GM12878 (cell line): ENCODE measurements at regions not wholly inside any gene's neighbourhood (a gene's known extent, or its start where the extent isn't known, plus 50 kb on each side); places are given as distances from the start of the nearest gene placed in this dataset.

Experiments
- ATAC-seq: fragments of 200-7000 bp; cut with Tn5 transposase; 3 replicates; pipeline ENCODE4 v1.9.1; 2020; ENCODE audit warnings: mild to moderate bottlenecking, moderate library complexity
- BruUV-seq: library from RNA; stranded (reverse); fragments of 400-500 nt; replicated peaks from 2 replicates; lab custom pipeline; 2021; lab: Mats Ljungman, UMichigan
- CTCF ChIA-PET: fragments of 300-600 bp; sonication (Branson Sonifier 250); formaldehyde crosslinking; extraction: SDS; loops from one replicate; lab custom pipeline; 2021; ENCODE audit warnings: inconsistent platforms; lab: Yijun Ruan, JAX
- POLR2A ChIA-PET: fragments of 350-600 bp; formaldehyde crosslinking; extraction: SDS; loops from one replicate; lab custom pipeline; 2021; ENCODE audit warnings: inconsistent platforms; lab: Charles Lee
- RAD21 ChIA-PET: fragments of 300-600 bp; sonication (Branson Sonifier 250); formaldehyde crosslinking; loops from one replicate; lab custom pipeline; 2023; ENCODE audit warnings: antibody characterized with exemption; ENCODE audit not compliant: unreplicated experiment; lab: Charles Lee
- SMC1A ChIA-PET: fragments of 300-600 bp; sonication (Branson Sonifier 250); formaldehyde crosslinking; loops from one replicate; lab custom pipeline; 2023; ENCODE audit not compliant: unreplicated experiment, uncharacterized antibody; lab: Charles Lee
- DNase-seq: peaks from one replicate; pipeline ENCODE4 v3.0.0-alpha.2; 2011; ENCODE audit warnings: low read depth, low spot score
- FAIRE-seq: peaks from 3 replicates; lab custom pipeline; 2011; peaks lifted over from hg19 to GRCh38; lab: Jason Lieb, UNC
- H2AFZ ChIP-seq: 2 replicates; pipeline ENCODE4 v1.6.0; 2011; ENCODE audit warnings: low read depth, low read length, control low read depth; ENCODE audit not compliant: control insufficient read depth
- H3K27ac ChIP-seq: 2 replicates; pipeline ENCODE4 v1.5.1; 2011; ENCODE audit warnings: control low read depth; ENCODE audit not compliant: control insufficient read depth, insufficient read depth
- H3K27me3 ChIP-seq, 2 experiments: replicated peaks in 1 of 2; 2 replicates each; pipeline versions ENCODE4 v1.6.0 to v1.6.1; 2011; ENCODE audit warnings: low read length in 1 of 2; ENCODE audit not compliant: control insufficient read depth in 2 of 2, insufficient read depth in 2 of 2
- H3K36me3 ChIP-seq, 2 experiments: 2 replicates each; pipeline ENCODE4 v1.5.1; 2011; ENCODE audit warnings: low read length in 1 of 2; ENCODE audit not compliant: control insufficient read depth in 2 of 2, insufficient read depth in 2 of 2
- H3K4me1 ChIP-seq: 2 replicates; pipeline ENCODE4 v1.6.1; 2011; ENCODE audit warnings: mild to moderate bottlenecking, low read length, moderate library complexity, mixed read lengths; ENCODE audit not compliant: control insufficient read depth, insufficient read depth
- H3K4me2 ChIP-seq: 2 replicates; pipeline ENCODE4 v1.6.0; 2011; ENCODE audit warnings: control low read depth; ENCODE audit not compliant: control insufficient read depth, insufficient read depth
- H3K4me3 ChIP-seq: fragments of 200-600 bp; sonication (generic); 2 replicates; pipeline ENCODE4 v1.5.1; 2016
- H3K79me2 ChIP-seq: 2 replicates; pipeline ENCODE4 v1.6.0; 2011; ENCODE audit warnings: low read length; ENCODE audit not compliant: control insufficient read depth, insufficient read depth
- H3K9ac ChIP-seq: 2 replicates; pipeline ENCODE4 v1.8.0; 2011; ENCODE audit warnings: low read length, control low read depth, mixed read lengths; ENCODE audit not compliant: control insufficient read depth, insufficient read depth
- H3K9me3 ChIP-seq: replicated peaks from 3 replicates; pipeline ENCODE4 v1.5.1; 2011; ENCODE audit warnings: mild to moderate bottlenecking, low read length; ENCODE audit not compliant: control insufficient read depth, insufficient read depth
- H4K20me1 ChIP-seq: 2 replicates; pipeline ENCODE4 v1.6.0; 2011; ENCODE audit not compliant: control insufficient read depth, insufficient read depth
- BACH1 ChIP-seq: fragments of 450-650 bp; IDR thresholded peaks from 2 replicates; pipeline ENCODE4 v1.6.1; 2017; ENCODE audit warnings: mild to moderate bottlenecking, borderline replicate concordance
- KLF5 ChIP-seq: fragments of 450-650 bp; IDR thresholded peaks from 2 replicates; pipeline ENCODE4 v1.6.1; 2014; ENCODE audit warnings: mild to moderate bottlenecking; ENCODE audit not compliant: partially characterized antibody
- NFIC ChIP-seq: IDR thresholded peaks from 2 replicates; pipeline ENCODE4 v1.6.1; 2012; ENCODE audit warnings: low read depth, mild to moderate bottlenecking, inconsistent platforms, low read length, moderate library complexity
- SIN3A ChIP-seq: IDR thresholded peaks from 2 replicates; pipeline ENCODE4 v1.6.1; 2012; ENCODE audit warnings: low read depth, low read length, improper control_type of control experiment
- SMARCA5 ChIP-seq: fragments of 450-650 bp; IDR thresholded peaks from 2 replicates; pipeline ENCODE4 v1.6.1; 2017; ENCODE audit warnings: mild to moderate bottlenecking
- SPI1 ChIP-seq: IDR thresholded peaks from 2 replicates; pipeline ENCODE4 v1.6.1; 2011; ENCODE audit warnings: low read depth, mild to moderate bottlenecking, low read length, moderate library complexity, borderline replicate concordance; ENCODE audit not compliant: insufficient read depth
- SRF ChIP-seq, 2 experiments: IDR thresholded peaks; 2 replicates each; pipeline ENCODE4 v1.6.1; 2011; ENCODE audit warnings: low read depth in 2 of 2, low read length in 2 of 2, mild to moderate bottlenecking in 1 of 2, moderate library complexity in 1 of 2
- TBL1XR1 ChIP-seq: IDR thresholded peaks from 2 replicates; pipeline ENCODE4 v1.6.1; 2012; ENCODE audit warnings: low read depth, low read length, improper control_type of control experiment
- TCF12 ChIP-seq: IDR thresholded peaks from 2 replicates; pipeline ENCODE4 v1.6.1; 2011; ENCODE audit warnings: low read depth, mild to moderate bottlenecking, low read length
- YBX1 ChIP-seq: fragments of 450-650 bp; IDR thresholded peaks from 2 replicates; pipeline ENCODE4 v1.6.1; 2016; ENCODE audit warnings: antibody characterized with exemption
- ZNF622 ChIP-seq: fragments of 450-650 bp; IDR thresholded peaks from 2 replicates; pipeline ENCODE4 v1.6.1; 2017; ENCODE audit warnings: mild to moderate bottlenecking, inconsistent platforms
- WGBS: methylation state at CpG from one replicate; pipeline ENCODE4 v1.1.6; 2016; ENCODE audit warnings: low lambda C conversion rate; ENCODE audit not compliant: insufficient replicate concordance, insufficient coverage; ENCODE audit errors: missing lambda C conversion rate; 5-methylcytosine and 5-hydroxymethylcytosine counted together
- in situ Hi-C: fragments of 300-500 bp; cut with MboI; formaldehyde crosslinking; loops from 9 replicates; pipeline ENCODE4 v1.14.3; 2018; ENCODE audit warnings: mixed read lengths
- intact Hi-C: fragments of 100-400 bp; cut with micrococcal nuclease; formaldehyde crosslinking; loops from one replicate; pipeline ENCODE4 v1.14.2; 2022; ENCODE audit not compliant: unreplicated experiment
- TF ChIP-seq, protein P1 (sequence below): fragments of 150-350 bp; IDR thresholded peaks from 2 replicates; pipeline ENCODE4 v1.6.1; 2016; ENCODE audit warnings: low read depth, low read length
- TF ChIP-seq, protein P2 (sequence below): IDR thresholded peaks from 2 replicates; pipeline ENCODE4 v1.6.1; 2011; ENCODE audit warnings: borderline replicate concordance, low read depth, mild to moderate bottlenecking, moderate library complexity, mixed read lengths, low read length; ENCODE audit not compliant: insufficient read depth; ENCODE audit errors: extremely low read length

DNA sequence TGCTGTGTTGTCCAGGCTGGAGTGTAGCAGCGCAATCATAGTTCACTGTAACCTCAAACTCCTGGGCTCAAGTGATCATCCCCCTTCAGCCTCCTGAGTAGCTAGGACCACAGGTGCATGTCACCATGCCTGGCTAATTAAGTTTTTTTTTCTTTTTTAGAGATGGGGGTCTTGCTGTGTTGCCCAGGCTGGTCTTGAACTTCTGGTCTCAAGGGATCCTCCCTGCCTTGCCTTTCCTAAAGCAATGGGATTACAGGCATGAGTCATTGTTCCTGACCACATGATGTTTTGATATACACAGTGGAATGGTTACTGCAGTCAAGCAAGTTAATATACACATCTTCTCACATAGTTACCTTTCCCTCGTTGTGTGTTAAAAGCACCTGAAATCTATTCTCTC lies 140.3 kb downstream of the GPR85 start (continued):
- no peak for TF ChIP-seq SPI1
- TF ChIP-seq NFIC, result no peak
- TF ChIP-seq BACH1, result no peak

DNA sequence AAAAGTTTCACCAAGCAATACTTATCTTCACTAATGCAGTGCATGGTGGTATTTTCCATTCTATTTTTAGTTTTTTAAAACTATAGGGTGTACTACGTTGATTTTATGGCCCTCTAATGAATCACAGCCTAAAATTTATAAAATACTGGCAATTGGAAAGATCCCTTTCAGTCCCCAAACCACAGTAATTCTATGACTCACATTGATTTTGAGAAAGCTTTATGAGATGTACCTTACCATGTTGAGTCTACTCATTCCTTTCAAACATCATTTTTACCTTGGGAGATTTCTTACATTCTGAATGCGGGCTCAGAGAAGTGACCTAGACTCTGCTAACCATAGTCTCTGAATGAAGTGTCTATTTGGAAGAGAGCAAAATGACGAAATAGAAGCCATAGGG lies 141.6 kb downstream of the GPR85 start:
- ATAC-seq (no peak), DNase-seq (no peak), FAIRE-seq (no peak)
- RAD21 ChIA-PET, result no interaction called here
- Histone ChIP-seq H3K9ac (no peak overlapping the region), H3K36me3 (no peaks in the 10 kb centered on the region), H3K27me3 (no peaks in the 10 kb centered on the region), H3K27ac (no peak overlapping the region), H3K79me2 (no peaks in the 10 kb centered on the region), H3K9me3 (no peaks in the 10 kb centered on the region), H4K20me1 (no peaks in the 10 kb centered on the region), H2AFZ (no peak overlapping the region), H3K4me3 (no peak overlapping the region), H3K4me2 (no peak overlapping the region), H3K4me1 (peaks cover 4% of the 10 kb centered on the region)
- POLR2A ChIA-PET, result no interaction called here
- CTCF ChIA-PET, result no interaction called here
- no TSS peak for BruUV-seq
- intact Hi-C loops, result no loop called here
- in situ Hi-C loops, result no loop called here
- TF ChIP-seq TCF12 (no peak), YBX1 (no peak), TBL1XR1 (no peak), KLF5 (no peak), SRF (IDR thresholded peaks at IDR 0.05; ENCODE audit: low read depth in 2 of 2, low read length in 2 of 2) (no peak), SIN3A (no peak), SMARCA5 (no peak), ZNF622 (no peak)
- TF ChIP-seq, protein P1, sequence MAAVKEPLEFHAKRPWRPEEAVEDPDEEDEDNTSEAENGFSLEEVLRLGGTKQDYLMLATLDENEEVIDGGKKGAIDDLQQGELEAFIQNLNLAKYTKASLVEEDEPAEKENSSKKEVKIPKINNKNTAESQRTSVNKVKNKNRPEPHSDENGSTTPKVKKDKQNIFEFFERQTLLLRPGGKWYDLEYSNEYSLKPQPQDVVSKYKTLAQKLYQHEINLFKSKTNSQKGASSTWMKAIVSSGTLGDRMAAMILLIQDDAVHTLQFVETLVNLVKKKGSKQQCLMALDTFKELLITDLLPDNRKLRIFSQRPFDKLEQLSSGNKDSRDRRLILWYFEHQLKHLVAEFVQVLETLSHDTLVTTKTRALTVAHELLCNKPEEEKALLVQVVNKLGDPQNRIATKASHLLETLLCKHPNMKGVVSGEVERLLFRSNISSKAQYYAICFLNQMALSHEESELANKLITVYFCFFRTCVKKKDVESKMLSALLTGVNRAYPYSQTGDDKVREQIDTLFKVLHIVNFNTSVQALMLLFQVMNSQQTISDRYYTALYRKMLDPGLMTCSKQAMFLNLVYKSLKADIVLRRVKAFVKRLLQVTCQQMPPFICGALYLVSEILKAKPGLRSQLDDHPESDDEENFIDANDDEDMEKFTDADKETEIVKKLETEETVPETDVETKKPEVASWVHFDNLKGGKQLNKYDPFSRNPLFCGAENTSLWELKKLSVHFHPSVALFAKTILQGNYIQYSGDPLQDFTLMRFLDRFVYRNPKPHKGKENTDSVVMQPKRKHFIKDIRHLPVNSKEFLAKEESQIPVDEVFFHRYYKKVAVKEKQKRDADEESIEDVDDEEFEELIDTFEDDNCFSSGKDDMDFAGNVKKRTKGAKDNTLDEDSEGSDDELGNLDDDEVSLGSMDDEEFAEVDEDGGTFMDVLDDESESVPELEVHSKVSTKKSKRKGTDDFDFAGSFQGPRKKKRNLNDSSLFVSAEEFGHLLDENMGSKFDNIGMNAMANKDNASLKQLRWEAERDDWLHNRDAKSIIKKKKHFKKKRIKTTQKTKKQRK, result no peak
- TF ChIP-seq, protein P2, sequence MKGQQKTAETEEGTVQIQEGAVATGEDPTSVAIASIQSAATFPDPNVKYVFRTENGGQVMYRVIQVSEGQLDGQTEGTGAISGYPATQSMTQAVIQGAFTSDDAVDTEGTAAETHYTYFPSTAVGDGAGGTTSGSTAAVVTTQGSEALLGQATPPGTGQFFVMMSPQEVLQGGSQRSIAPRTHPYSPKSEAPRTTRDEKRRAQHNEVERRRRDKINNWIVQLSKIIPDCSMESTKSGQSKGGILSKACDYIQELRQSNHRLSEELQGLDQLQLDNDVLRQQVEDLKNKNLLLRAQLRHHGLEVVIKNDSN, result no peak
- SMC1A ChIA-PET, result no interaction called here
- 28% methylated on average over 3 of the region's 3 CpGs for WGBS
